Spleen (tissue), 11 donors: ENCODE measurements at regions not wholly inside any gene's neighbourhood (a gene's known extent, or its start where the extent isn't known, plus 50 kb on each side); places are given as distances from the start of the nearest gene placed in this dataset.

Experiments used
- DNase-seq: peaks from one replicate; pipeline ENCODE4 v3.0.0-alpha.2; 2020
- H3K27ac ChIP-seq, 8 donors: fragments of 200-600 bp; sonication (generic) in 7 of 8; 1 replicate in 4 of 8; 2 replicates in 4 of 8; pipeline versions ENCODE4 v1.5.0 to v1.8.0; 2016 to 2021; ENCODE audit warnings: inconsistent platforms in 4 of 8, mild to moderate bottlenecking in 4 of 8, moderate library complexity in 1 of 8
- H3K27me3 ChIP-seq, 7 donors: fragments of 200-600 bp; sonication (generic) in 6 of 7; replicated peaks in 1 of 7; 1 replicate in 4 of 7; 2 replicates in 3 of 7; pipeline versions ENCODE4 v1.5.0 to v1.8.0; 2016 to 2021; ENCODE audit warnings: inconsistent platforms in 3 of 7, mild to moderate bottlenecking in 1 of 7
- H3K36me3 ChIP-seq, 6 donors: fragments of 200-600 bp; sonication (generic) in 5 of 6; 1 replicate in 4 of 6; 2 replicates in 2 of 6; pipeline versions ENCODE4 v1.5.0 to v1.8.0; 2016 to 2021; ENCODE audit warnings: inconsistent platforms in 2 of 6
- H3K4me1 ChIP-seq, 6 donors: fragments of 200-600 bp; sonication (generic) in 5 of 6; 1 replicate in 3 of 6; 2 replicates in 3 of 6; pipeline versions ENCODE4 v1.5.0 to v1.8.0; 2016 to 2021; ENCODE audit warnings: inconsistent platforms in 3 of 6
- H3K4me3 ChIP-seq, 8 donors: fragments of 200-600 bp; sonication (generic) in 7 of 8; 1 replicate in 4 of 8; 2 replicates in 4 of 8; pipeline versions ENCODE4 v1.5.0 to v1.8.0; 2016 to 2021; ENCODE audit warnings: inconsistent platforms in 4 of 8, mild to moderate bottlenecking in 4 of 8, moderate library complexity in 2 of 8
- H3K9me3 ChIP-seq, 8 donors: fragments of 200-600 bp; sonication (generic) in 7 of 8; 1 replicate in 4 of 8; 2 replicates in 4 of 8; pipeline versions ENCODE4 v1.5.0 to v1.8.0; 2016 to 2021; ENCODE audit warnings: inconsistent platforms in 4 of 8
- CTCF ChIP-seq, 11 experiments: fragments of 200-600 bp in 7 of 11; fragments of 450-650 bp in 4 of 11; sonication (generic) in 4 of 11; IDR thresholded peaks in 8 of 11; conservative IDR thresholded peaks in 3 of 11; 1 replicate in 7 of 11; 2 replicates in 4 of 11; pipeline versions ENCODE4 v1.4.0 to v1.8.0; 2016 to 2021; ENCODE audit warnings: antibody characterized with exemption in 11 of 11, inconsistent platforms in 4 of 11, mild to moderate bottlenecking in 1 of 11
- POLR2A ChIP-seq, 3 donors: fragments of 450-650 bp; IDR thresholded peaks; one replicate each; pipeline ENCODE4 v1.5.1; 2017; ENCODE audit warnings: antibody characterized with exemption in 3 of 3, mild to moderate bottlenecking in 1 of 3
- POLR2AphosphoS5 ChIP-seq, 3 donors: sonication (generic); formaldehyde crosslinking; IDR thresholded peaks; one replicate each; pipeline ENCODE4 v1.5.1; 2017; ENCODE audit warnings: antibody characterized with exemption in 3 of 3
- WGBS, 5 donors: extraction: QIAGEN DNeasy Blood & Tissue Kit in 3 of 5; methylation state at CpG; one replicate each; pipeline versions ENCODE4 v1.1.5 to v1.1.7; 2013 to 2018; 5-methylcytosine and 5-hydroxymethylcytosine counted together
- intact Hi-C: fragments of 100-400 bp; cut with DNase I; formaldehyde crosslinking; loops from one replicate; pipeline ENCODE4 v1.15.0; 2023; ENCODE audit warnings: low total_unique reads
- donor health status: healthy with polysubstance abuse.
- donor health status: DM: no; HTN: no; CAD: no; lungs with moderate emphysema.
- donor health status: DM: no; HTN: no; CAD: no.
- donor health status: Bipolar disorder and iron deficiency.
- donor health status: healthy.
- donor health status: DM: no; HTN: no; CAD: no.
- donor health status: DM: yes; HTN: yes; CAD: no.

GRCh38 chr13:65090186-65090585 lies 2139.9 kb downstream of the PCDH9 start:
- no peak overlapping the region for H3K4me3 ChIP-seq
- intact Hi-C loops = no loop called here
- H3K9me3 ChIP-seq = peaks cover 0 to 18% (median 4%) of the 10 kb centered on the region in 8 donors
- no peak overlapping the region for H3K27ac ChIP-seq
- H3K4me1 ChIP-seq = no peaks in the 10 kb centered on the region
- no peaks in the 10 kb centered on the region for H3K36me3 ChIP-seq
- no peaks in the 10 kb centered on the region for H3K27me3 ChIP-seq
- TF ChIP-seq POLR2A (IDR thresholded peaks at IDR 0.05) = no peak
- TF ChIP-seq POLR2AphosphoS5 (IDR thresholded peaks at IDR 0.05) = no peak
- no peak for TF ChIP-seq CTCF (IDR thresholded peaks at IDR 0.05 in 8 of 11, conservative IDR thresholded peaks at IDR 0.05 in 3 of 11)
- DNase-seq = no peak

- intact Hi-C loops = no loop called here
These were observed 2141.2 kb downstream of the PCDH9 start for GRCh38 chr13:65088906-65089305.

GRCh38 chr13:65085977-65086376 lies 2144.2 kb downstream of the PCDH9 start:
- intact Hi-C loops = no loop called here
- H3K27me3 ChIP-seq = no peaks in the 10 kb centered on the region
- H3K4me3 ChIP-seq = no peak overlapping the region
- TF ChIP-seq POLR2A (IDR thresholded peaks at IDR 0.05) = no peak
- TF ChIP-seq POLR2AphosphoS5 (IDR thresholded peaks at IDR 0.05) = no peak
- TF ChIP-seq CTCF (IDR thresholded peaks at IDR 0.05 in 8 of 11, conservative IDR thresholded peaks at IDR 0.05 in 3 of 11) = no peak
- no peaks in the 10 kb centered on the region for H3K36me3 ChIP-seq
- peaks cover 0 to 32% (median 8%) of the 10 kb centered on the region in 8 donors for H3K9me3 ChIP-seq
- no peaks in the 10 kb centered on the region for H3K4me1 ChIP-seq
- no peak for DNase-seq
- no peak overlapping the region for H3K27ac ChIP-seq
- WGBS, 5 donors = 86 to 97% (median 91%) methylated on average over 6 of the region's 6 CpGs

More at GRCh38 chr13:65088906-65089305, 2141.2 kb downstream of the PCDH9 start:
- Histone ChIP-seq H3K27ac (no peak overlapping the region), H3K9me3 (peaks cover 0 to 24% (median 7%) of the 10 kb centered on the region in 8 donors), H3K4me1 (no peaks in the 10 kb centered on the region), H3K36me3 (no peaks in the 10 kb centered on the region), H3K27me3 (no peaks in the 10 kb centered on the region), H3K4me3 (no peak overlapping the region)
- no peak for DNase-seq
- TF ChIP-seq POLR2AphosphoS5 (IDR thresholded peaks at IDR 0.05) (no peak), POLR2A (IDR thresholded peaks at IDR 0.05) (no peak), CTCF (IDR thresholded peaks at IDR 0.05 in 8 of 11, conservative IDR thresholded peaks at IDR 0.05 in 3 of 11) (no peak)

GRCh38 chr13:65074248-65074647 lies 2155.9 kb downstream of the PCDH9 start:
- H3K9me3 ChIP-seq = no peaks in the 10 kb centered on the region
- no peak for DNase-seq
- TF ChIP-seq POLR2AphosphoS5 (IDR thresholded peaks at IDR 0.05) (no peak), CTCF (IDR thresholded peaks at IDR 0.05 in 8 of 11, conservative IDR thresholded peaks at IDR 0.05 in 3 of 11) (no peak), POLR2A (IDR thresholded peaks at IDR 0.05) (no peak)
- no peaks in the 10 kb centered on the region for H3K36me3 ChIP-seq
- H3K4me3 ChIP-seq = no peak overlapping the region
- no peaks in the 10 kb centered on the region for H3K27me3 ChIP-seq
- no peak overlapping the region for H3K27ac ChIP-seq
- intact Hi-C loops = no loop called here
- no peaks in the 10 kb centered on the region for H3K4me1 ChIP-seq
- 58 to 68% (median 59%) methylated on average over 5 of the region's 5 CpGs for WGBS, 5 donors
